Upper lobe of left lung (tissue), 4 donors: ENCODE measurements at regions not wholly inside any gene's neighbourhood (a gene's known extent, or its start where the extent isn't known, plus 50 kb on each side); places are given as distances from the start of the nearest gene placed in this dataset.

Experiments
- POLR2A ChIP-seq, 4 donors: fragments of 450-650 bp; IDR thresholded peaks; one replicate each; pipeline ENCODE4 v1.5.1; 2016 to 2017; ENCODE audit warnings: antibody characterized with exemption in 4 of 4, mild to moderate bottlenecking in 2 of 4
- POLR2AphosphoS5 ChIP-seq, 2 donors: sonication (generic); formaldehyde crosslinking; IDR thresholded peaks; one replicate each; pipeline ENCODE4 v1.5.1; 2017; ENCODE audit warnings: antibody characterized with exemption in 2 of 2
- TF ChIP-seq, protein P1 (sequence below), 6 experiments: fragments of 450-650 bp in 4 of 6; fragments of 200-600 bp in 2 of 6; sonication (generic) in 2 of 6; IDR thresholded peaks; one replicate each; pipeline ENCODE4 v1.5.1; 2016 to 2019; ENCODE audit warnings: antibody characterized with exemption in 6 of 6

DNA sequence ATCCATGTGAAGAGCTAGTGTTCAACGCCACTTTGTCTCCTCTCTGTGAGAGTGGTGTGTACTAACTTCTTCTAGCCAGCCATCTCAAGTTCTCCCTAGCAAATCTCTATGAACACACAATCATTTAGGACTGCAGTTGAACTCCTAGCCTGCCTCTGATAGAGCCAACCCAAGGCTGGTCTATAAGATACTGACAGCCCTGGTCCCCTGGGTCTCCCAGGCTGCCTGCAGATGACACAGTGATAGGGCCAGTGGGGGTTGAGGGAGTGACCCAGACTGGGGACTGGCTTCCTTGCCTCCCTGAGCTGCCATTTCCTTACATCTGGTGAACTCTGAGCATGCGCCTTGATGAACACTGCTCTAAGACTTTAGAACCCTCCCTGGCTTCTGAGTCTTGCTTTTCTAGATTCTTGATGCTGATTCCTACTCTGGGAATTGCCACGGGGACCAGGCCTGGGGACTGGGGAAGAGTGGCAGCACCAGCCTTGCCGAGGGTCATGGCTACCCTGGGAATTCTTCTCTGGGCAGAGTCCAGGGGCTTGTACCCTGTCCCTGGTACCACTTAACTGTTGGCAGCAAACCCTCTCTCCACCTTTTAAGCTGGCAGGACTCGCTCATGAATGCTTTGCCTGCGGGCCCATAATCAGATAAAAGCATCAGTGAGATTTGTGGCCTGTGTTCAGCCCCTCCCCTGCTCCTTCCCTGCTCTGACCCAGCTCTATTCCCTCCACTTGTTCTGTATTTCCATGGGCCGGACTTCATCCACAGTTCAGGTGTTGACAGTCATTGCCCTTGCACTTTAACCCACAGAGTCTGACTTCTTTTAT, 130.8 kb upstream of the CHD6 start:
- TF ChIP-seq, protein P1, sequence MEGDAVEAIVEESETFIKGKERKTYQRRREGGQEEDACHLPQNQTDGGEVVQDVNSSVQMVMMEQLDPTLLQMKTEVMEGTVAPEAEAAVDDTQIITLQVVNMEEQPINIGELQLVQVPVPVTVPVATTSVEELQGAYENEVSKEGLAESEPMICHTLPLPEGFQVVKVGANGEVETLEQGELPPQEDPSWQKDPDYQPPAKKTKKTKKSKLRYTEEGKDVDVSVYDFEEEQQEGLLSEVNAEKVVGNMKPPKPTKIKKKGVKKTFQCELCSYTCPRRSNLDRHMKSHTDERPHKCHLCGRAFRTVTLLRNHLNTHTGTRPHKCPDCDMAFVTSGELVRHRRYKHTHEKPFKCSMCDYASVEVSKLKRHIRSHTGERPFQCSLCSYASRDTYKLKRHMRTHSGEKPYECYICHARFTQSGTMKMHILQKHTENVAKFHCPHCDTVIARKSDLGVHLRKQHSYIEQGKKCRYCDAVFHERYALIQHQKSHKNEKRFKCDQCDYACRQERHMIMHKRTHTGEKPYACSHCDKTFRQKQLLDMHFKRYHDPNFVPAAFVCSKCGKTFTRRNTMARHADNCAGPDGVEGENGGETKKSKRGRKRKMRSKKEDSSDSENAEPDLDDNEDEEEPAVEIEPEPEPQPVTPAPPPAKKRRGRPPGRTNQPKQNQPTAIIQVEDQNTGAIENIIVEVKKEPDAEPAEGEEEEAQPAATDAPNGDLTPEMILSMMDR (IDR thresholded peaks at IDR 0.05) = no peak
- no peak for TF ChIP-seq POLR2AphosphoS5 (IDR thresholded peaks at IDR 0.05)
- TF ChIP-seq POLR2A (IDR thresholded peaks at IDR 0.05) = no peak
